G401.6 (cell line): ENCODE measurements at regions not wholly inside any gene's neighbourhood (a gene's known extent, or its start where the extent isn't known, plus 50 kb on each side); places are given as distances from the start of the nearest gene placed in this dataset.
"Not testable (repeated sequence)": the region's sequence is repeated elsewhere in the genome, so short reads cannot be mapped to it uniquely, and the experiment has no call there.

ENCODE experiments used
- FAIRE-seq: peaks from 2 replicates; lab custom pipeline; 2012; peaks lifted over from hg19 to GRCh38; lab: Jason Lieb, UNC

- FAIRE-seq, result no peak
Measured at GRCh38 chr12:83462419-83462818, 775.7 kb downstream of the TMTC2 start.

DNA sequence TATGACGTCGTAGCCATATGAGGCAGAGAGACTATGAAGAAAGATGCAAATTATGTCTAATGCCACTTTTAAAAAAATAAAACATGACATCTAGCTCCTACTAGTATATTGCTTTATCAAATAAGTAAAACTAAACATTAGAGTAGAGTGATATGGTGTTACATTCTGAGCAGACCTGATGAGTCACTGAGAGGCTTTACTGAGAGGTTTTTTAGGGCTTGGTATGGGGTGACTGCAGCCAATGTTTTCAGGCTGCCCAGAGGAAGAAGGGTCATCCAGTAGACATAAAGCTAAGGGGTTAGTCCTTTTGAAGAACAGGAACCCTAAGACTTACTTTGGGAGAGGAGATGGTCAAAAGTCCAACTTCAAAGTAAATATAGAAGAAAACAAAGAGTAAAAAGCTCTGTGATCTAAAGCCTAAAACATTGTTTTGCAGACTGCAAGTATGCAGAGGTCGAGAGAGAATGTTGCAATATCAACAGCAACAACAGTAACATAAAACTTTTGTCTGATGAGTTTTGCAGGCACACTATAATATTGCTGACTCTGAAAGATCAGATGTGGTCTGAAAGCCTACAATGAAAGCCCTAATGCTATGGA, 774.7 kb downstream of the TMTC2 start:
- FAIRE-seq, result no peak

DNA sequence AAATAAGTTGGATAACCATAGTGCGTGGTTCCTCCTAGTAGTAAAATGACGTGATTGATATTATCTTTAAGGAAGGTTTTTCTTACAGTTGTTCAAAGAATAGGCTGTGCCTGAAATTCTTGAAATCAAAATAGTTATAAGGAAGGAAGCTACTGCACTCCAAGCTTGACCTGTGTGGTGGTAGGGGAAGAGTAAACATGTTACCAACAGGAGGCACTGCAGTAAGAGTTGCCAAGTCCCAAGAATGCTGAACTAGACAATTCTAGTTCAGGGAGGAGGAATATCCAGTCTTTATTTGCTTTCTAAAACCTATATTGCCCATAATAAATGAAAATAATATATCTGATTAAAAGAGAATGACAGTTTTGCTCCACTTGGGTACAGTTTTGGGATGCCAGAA, 764.5 kb downstream of the TMTC2 start:
- FAIRE-seq, result no peak

DNA sequence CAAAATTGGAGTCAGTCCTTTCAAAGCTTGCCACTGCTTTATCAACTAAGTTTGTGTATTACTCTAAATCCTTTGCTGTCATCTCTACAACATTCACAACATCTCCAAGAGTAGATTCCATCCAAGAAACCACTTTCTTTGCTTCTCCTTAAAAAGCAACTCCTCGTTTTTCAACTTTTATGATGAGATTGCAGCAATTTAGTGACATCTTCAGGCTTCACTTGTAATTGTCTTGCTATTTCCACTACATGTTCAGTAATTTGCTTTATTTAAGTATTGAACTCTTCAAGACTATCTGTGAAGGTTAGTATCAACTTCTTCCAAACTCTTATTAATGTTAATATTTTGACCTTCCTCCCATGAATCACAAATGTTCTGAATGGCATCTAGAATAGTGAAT, 747.9 kb downstream of the TMTC2 start:
- no peak for FAIRE-seq

GRCh38 chr12:83432176-83432719, 745.5 kb downstream of the TMTC2 start:
- FAIRE-seq, result no peak

GRCh38 chr12:83427586-83428136, 741.0 kb downstream of the TMTC2 start:
- not testable (repeated sequence) for FAIRE-seq

DNA sequence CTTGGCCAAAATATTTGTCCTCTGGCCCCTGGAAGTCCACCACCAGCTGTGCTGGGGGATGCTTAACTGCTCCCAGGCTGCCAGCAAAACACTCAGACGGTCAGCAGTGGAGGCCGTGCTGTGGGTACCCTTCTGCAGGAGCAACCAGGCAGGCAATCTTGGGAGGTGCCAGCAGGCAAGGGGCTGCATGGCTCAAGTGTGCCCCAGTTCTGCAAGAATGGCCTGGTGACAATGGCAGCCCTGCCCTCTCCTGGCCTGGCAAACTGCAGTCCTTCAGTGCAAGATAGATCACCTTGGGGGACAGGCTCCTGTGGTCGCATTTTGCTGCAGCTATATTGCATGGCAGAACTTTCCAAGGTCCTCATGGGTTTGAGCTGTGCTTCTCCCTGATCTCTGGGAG, 728.3 kb downstream of the TMTC2 start:
- FAIRE-seq, result no peak

GRCh38 chr12:83408851-83409250, 722.1 kb downstream of the TMTC2 start:
- no peak for FAIRE-seq

DNA sequence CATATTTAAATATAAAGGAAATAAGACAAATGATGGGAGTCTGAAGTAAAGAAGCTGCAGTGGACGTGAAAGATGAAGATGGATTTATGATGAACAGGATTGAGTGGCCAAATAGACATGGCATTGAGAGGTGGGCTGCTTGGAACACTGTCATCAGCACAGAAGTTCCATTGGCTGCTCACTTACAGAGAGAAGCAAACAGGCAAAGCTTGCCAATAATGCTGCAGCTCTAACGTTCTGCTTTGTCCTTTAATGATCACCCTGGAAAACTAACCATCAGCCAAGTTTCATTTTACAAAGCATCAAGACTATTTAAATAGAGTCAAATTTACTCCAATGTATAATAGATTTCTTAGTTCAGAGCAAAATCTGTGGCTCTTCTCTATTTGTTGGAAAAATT, 721.4 kb downstream of the TMTC2 start:
- FAIRE-seq, result no peak

DNA sequence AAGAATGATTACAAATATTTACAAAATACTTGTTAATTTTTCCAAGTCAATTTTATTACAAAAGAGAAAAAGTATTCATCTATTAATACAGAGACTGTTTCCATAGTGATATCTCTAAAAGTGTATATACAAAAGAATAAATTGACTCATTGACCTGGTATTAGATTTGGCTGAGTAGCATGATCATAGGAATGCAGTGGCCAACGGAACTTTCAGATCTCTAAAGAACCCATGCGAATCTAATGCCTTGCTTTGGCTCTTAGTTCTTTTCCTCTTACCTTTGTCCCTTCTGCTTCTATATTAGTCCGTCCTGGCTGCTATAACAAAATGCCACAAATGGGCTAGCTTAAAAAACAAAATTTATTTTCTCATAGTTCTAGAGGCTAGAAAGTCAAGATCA, 717.8 kb downstream of the TMTC2 start:
- no peak for FAIRE-seq

GRCh38 chr12:83390186-83390585, 703.5 kb downstream of the TMTC2 start:
- FAIRE-seq, result no peak

- no peak for FAIRE-seq
Measured at GRCh38 chr12:83389237-83389996, 702.7 kb downstream of the TMTC2 start.

- no peak for FAIRE-seq
Measured at GRCh38 chr12:83388551-83388950, 701.8 kb downstream of the TMTC2 start.

- FAIRE-seq, result no peak
Measured at GRCh38 chr12:83386527-83387264, 700.0 kb downstream of the TMTC2 start.

GRCh38 chr12:83378186-83378727, 691.6 kb downstream of the TMTC2 start:
- FAIRE-seq, result no peak

- FAIRE-seq, result no peak
Measured at GRCh38 chr12:83365317-83365716, 678.6 kb downstream of the TMTC2 start.

- no peak for FAIRE-seq
Measured at GRCh38 chr12:83361475-83361874, 674.8 kb downstream of the TMTC2 start.

GRCh38 chr12:83361071-83361470, 674.4 kb downstream of the TMTC2 start:
- FAIRE-seq, result no peak

GRCh38 chr12:83349907-83350611, 663.4 kb downstream of the TMTC2 start:
- FAIRE-seq, result no peak

DNA sequence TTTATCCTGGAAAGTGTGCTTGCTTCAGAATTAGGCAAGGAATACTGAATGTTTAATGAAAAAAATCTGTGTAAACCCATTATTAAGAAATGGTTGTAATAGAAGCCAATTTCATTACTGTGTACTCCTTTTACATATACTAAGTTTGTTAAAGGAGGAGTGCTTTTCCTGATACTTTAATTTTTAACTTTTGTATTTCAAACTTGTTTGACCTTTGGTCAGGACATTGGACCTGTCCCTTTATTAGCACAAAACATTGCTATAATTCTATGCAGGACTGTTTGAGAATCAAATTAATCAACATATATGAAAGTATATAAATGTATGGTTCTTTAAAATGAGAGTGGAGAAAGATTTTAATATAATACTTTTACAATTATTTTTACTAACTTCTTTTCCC, 659.6 kb downstream of the TMTC2 start:
- FAIRE-seq, result no peak

DNA sequence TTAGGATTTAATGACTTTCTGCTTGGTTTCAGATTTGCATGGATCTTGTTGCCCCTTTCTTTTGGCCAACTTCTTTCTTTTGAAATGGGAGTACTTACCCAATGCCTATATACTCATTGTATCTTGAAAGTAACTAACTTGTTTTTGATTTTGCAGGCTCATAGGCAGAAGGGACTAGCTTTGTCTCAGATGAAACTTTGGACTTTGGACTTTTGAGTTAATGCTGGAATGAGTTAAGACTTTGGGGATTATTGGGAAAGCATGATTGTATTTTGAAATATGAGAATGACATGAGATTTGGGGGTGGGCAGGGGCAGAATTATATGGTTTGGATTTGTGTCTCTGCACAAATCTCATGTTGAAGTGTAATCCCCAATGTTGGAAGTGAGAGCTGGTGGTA, 657.1 kb downstream of the TMTC2 start:
- FAIRE-seq, result no peak

- FAIRE-seq, result no peak
Measured at GRCh38 chr12:83335748-83336147, 649.0 kb downstream of the TMTC2 start.
